ENCODE measurements at regions not wholly inside any gene's neighbourhood (a gene's known extent, or its start where the extent isn't known, plus 50 kb on each side); places are given as distances from the start of the nearest gene placed in this dataset.

GRCh38 chr4:138797646-138798045 is 217.9 kb upstream of the NOCT start:
- TF ChIP-seq CTCF (IDR thresholded peaks at IDR 0.05) (no peak), POLR2A (IDR thresholded peaks at IDR 0.05) (no peak)
